SH-SY5Y (cell line): ENCODE measurements at regions not wholly inside any gene's neighbourhood (a gene's known extent, or its start where the extent isn't known, plus 50 kb on each side); places are given as distances from the start of the nearest gene placed in this dataset.

Experiments used
- GATA2 ChIP-seq: IDR thresholded peaks from 2 replicates; pipeline ENCODE4 v1.6.1; 2011; ENCODE audit warnings: mild to moderate bottlenecking, low read depth, low read length
- GATA3 ChIP-seq: IDR thresholded peaks from 2 replicates; pipeline ENCODE4 v1.6.1; 2011; ENCODE audit warnings: low read depth, mild to moderate bottlenecking, low read length, moderate library complexity

- TF ChIP-seq GATA2, result no peak
- no peak for TF ChIP-seq GATA3
These were observed 117.6 kb upstream of the HAAO start for GRCh38 chr2:42909966-42910365.
